DMS 273 (cell line): ENCODE measurements at regions not wholly inside any gene's neighbourhood (a gene's known extent, or its start where the extent isn't known, plus 50 kb on each side); places are given as distances from the start of the nearest gene placed in this dataset.

ENCODE experiments used
- DNase-seq: peaks from one replicate; lab custom pipeline; 2025; ENCODE audit not compliant: unreplicated experiment; lab: John Stamatoyannopoulos, UW

- peak; percentile 79 for DNase-seq
Observed at GRCh38 chr17:56085576-56086267, 67.6 kb upstream of the ANKFN1 start.

DNA sequence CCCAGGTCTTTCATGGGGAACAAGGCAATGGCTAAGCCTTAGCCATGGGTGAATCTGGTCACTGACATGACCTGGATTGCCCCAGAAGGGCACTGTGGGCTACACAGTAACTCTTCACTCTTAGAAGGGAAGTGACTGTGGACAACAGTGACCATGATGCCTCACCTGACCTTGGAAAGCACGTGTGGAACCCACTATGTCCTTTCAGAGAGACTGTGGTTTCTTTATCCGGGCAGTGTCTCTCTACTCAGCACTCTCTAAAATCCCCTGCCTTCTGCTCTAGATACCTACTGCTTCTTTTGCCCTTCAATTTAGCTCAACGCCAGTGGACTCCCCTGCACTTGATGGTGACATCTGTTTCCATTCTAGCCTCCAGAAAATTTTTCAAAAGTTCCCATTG, 66.1 kb upstream of the ANKFN1 start:
- DNase-seq: no peak

- DNase-seq: no peak
Observed at GRCh38 chr17:56096026-56096810, 57.1 kb upstream of the ANKFN1 start.

GRCh38 chr17:56098746-56099145, 54.5 kb upstream of the ANKFN1 start:
- DNase-seq: no peak

- DNase-seq: no peak
Observed at GRCh38 chr17:56099649-56100048, 53.6 kb upstream of the ANKFN1 start.
